ENCODE measurements at regions not wholly inside any gene's neighbourhood (a gene's known extent, or its start where the extent isn't known, plus 50 kb on each side); places are given as distances from the start of the nearest gene placed in this dataset.

GRCh38 chr10:56028298-56029132, 332.5 kb downstream of the ZWINT start:
- ChIA-PET CTCF (no interaction called here), POLR2A (no interaction called here)
- no peak for DNase-seq (ENCODE audit: extremely low spot score)
- TF ChIP-seq ELF4 (IDR thresholded peaks at IDR 0.05) (no peak), CTBP1 (IDR thresholded peaks at IDR 0.05; ENCODE audit: borderline replicate concordance) (no peak), PKNOX1 (IDR thresholded peaks at IDR 0.05) (no peak), ARNT (IDR thresholded peaks at IDR 0.05) (no peak), SP1 (IDR thresholded peaks at IDR 0.05) (no peak), FOXA1 (IDR thresholded peaks at IDR 0.05) (no peak), SUZ12 (IDR thresholded peaks at IDR 0.05) (no peak), TARDBP (IDR thresholded peaks at IDR 0.05) (no peak)

GRCh38 chr10:56012101-56012500, 349.0 kb downstream of the ZWINT start:
- no peak for TF ChIP-seq LEF1 (IDR thresholded peaks at IDR 0.05; ENCODE audit: borderline replicate concordance)
- POLR2A ChIA-PET, result no interaction called here
- CTCF ChIA-PET, result no interaction called here
- DNase-seq (ENCODE audit: extremely low spot score), result no peak

GRCh38 chr10:56003555-56003954, 357.5 kb downstream of the ZWINT start:
- ChIA-PET CTCF (no interaction called here), POLR2A (no interaction called here)
- TF ChIP-seq PKNOX1 (IDR thresholded peaks at IDR 0.05) (no peak), ELF4 (IDR thresholded peaks at IDR 0.05) (no peak), SUZ12 (IDR thresholded peaks at IDR 0.05) (no peak), L3MBTL2 (conservative IDR thresholded peaks at IDR 0.05) (no peak), BHLHE40 (IDR thresholded peaks at IDR 0.05; ENCODE audit: borderline replicate concordance) (no peak), NFRKB (IDR thresholded peaks at IDR 0.05) (no peak), TARDBP (IDR thresholded peaks at IDR 0.05) (no peak), FOXM1 (IDR thresholded peaks at IDR 0.05; ENCODE audit: borderline replicate concordance) (no peak), SP1 (IDR thresholded peaks at IDR 0.05) (no peak), CTBP1 (IDR thresholded peaks at IDR 0.05; ENCODE audit: borderline replicate concordance) (no peak), FOXA1 (IDR thresholded peaks at IDR 0.05) (no peak), LEF1 (IDR thresholded peaks at IDR 0.05; ENCODE audit: borderline replicate concordance) (no peak), ARNT (IDR thresholded peaks at IDR 0.05) (no peak), ZNF384 (IDR thresholded peaks at IDR 0.05) (no peak), HDGF (IDR thresholded peaks at IDR 0.05; ENCODE audit: borderline replicate concordance) (no peak), FOXK2 (IDR thresholded peaks at IDR 0.05) (no peak)
- no peak for DNase-seq (ENCODE audit: extremely low spot score)

GRCh38 chr10:55989188-55989587, 371.9 kb downstream of the ZWINT start:
- ChIA-PET CTCF (no interaction called here), POLR2A (no interaction called here)
- TF ChIP-seq ARNT (IDR thresholded peaks at IDR 0.05), result no peak
- no peak for TF ChIP-seq TARDBP (IDR thresholded peaks at IDR 0.05)
- TF ChIP-seq FOXK2 (IDR thresholded peaks at IDR 0.05), result no peak
- no peak for TF ChIP-seq PKNOX1 (IDR thresholded peaks at IDR 0.05)
- TF ChIP-seq L3MBTL2 (conservative IDR thresholded peaks at IDR 0.05), result no peak
- no peak for TF ChIP-seq NFRKB (IDR thresholded peaks at IDR 0.05)
- no peak for TF ChIP-seq SUZ12 (IDR thresholded peaks at IDR 0.05)
- TF ChIP-seq HDGF (IDR thresholded peaks at IDR 0.05; ENCODE audit: borderline replicate concordance), result no peak
- TF ChIP-seq FOXM1 (IDR thresholded peaks at IDR 0.05; ENCODE audit: borderline replicate concordance), result no peak
- no peak for TF ChIP-seq ZNF384 (IDR thresholded peaks at IDR 0.05)
- TF ChIP-seq SP1 (IDR thresholded peaks at IDR 0.05), result no peak
- TF ChIP-seq LEF1 (IDR thresholded peaks at IDR 0.05; ENCODE audit: borderline replicate concordance), result no peak
- no peak for TF ChIP-seq FOXA1 (IDR thresholded peaks at IDR 0.05)
- no peak for TF ChIP-seq CTBP1 (IDR thresholded peaks at IDR 0.05; ENCODE audit: borderline replicate concordance)
- no peak for TF ChIP-seq BHLHE40 (IDR thresholded peaks at IDR 0.05; ENCODE audit: borderline replicate concordance)
- TF ChIP-seq ELF4 (IDR thresholded peaks at IDR 0.05), result no peak
- DNase-seq (ENCODE audit: extremely low spot score), result no peak

GRCh38 chr10:55979203-55979602, 381.9 kb downstream of the ZWINT start:
- POLR2A ChIA-PET, result no interaction called here
- TF ChIP-seq ARNT (IDR thresholded peaks at IDR 0.05) (no peak), SP1 (IDR thresholded peaks at IDR 0.05) (no peak), L3MBTL2 (conservative IDR thresholded peaks at IDR 0.05) (no peak), PKNOX1 (IDR thresholded peaks at IDR 0.05) (no peak), LEF1 (IDR thresholded peaks at IDR 0.05; ENCODE audit: borderline replicate concordance) (no peak), FOXK2 (IDR thresholded peaks at IDR 0.05) (no peak), FOXA1 (IDR thresholded peaks at IDR 0.05) (no peak), HDGF (IDR thresholded peaks at IDR 0.05; ENCODE audit: borderline replicate concordance) (no peak), NFRKB (IDR thresholded peaks at IDR 0.05) (no peak), ELF4 (IDR thresholded peaks at IDR 0.05) (no peak), TARDBP (IDR thresholded peaks at IDR 0.05) (no peak), BHLHE40 (IDR thresholded peaks at IDR 0.05; ENCODE audit: borderline replicate concordance) (no peak), ZNF384 (IDR thresholded peaks at IDR 0.05) (no peak), SUZ12 (IDR thresholded peaks at IDR 0.05) (no peak), FOXM1 (IDR thresholded peaks at IDR 0.05; ENCODE audit: borderline replicate concordance) (no peak), CTBP1 (IDR thresholded peaks at IDR 0.05; ENCODE audit: borderline replicate concordance) (no peak)

More at GRCh38 chr10:55979203-55979602, 381.9 kb downstream of the ZWINT start:
- no peak for DNase-seq (ENCODE audit: extremely low spot score)
- CTCF ChIA-PET, result no interaction called here
